Ishikawa (cell line): ENCODE measurements at regions not wholly inside any gene's neighbourhood (a gene's known extent, or its start where the extent isn't known, plus 50 kb on each side); places are given as distances from the start of the nearest gene placed in this dataset.

Experiments
- CEBPB ChIP-seq: IDR thresholded peaks from 2 replicates; pipeline ENCODE4 v1.6.1; 2012
- CREB1 ChIP-seq: IDR thresholded peaks from 2 replicates; pipeline ENCODE4 v1.6.1; 2012; ENCODE audit warnings: low read depth
- EGR1 ChIP-seq: IDR thresholded peaks from 2 replicates; pipeline ENCODE4 v1.6.1; 2012
- EP300 ChIP-seq: IDR thresholded peaks from 2 replicates; pipeline ENCODE4 v1.6.1; 2012; ENCODE audit warnings: borderline replicate concordance
- FOXM1 ChIP-seq: IDR thresholded peaks from 2 replicates; pipeline ENCODE4 v1.6.1; 2012; ENCODE audit warnings: low read depth, borderline replicate concordance
- NFIC ChIP-seq: IDR thresholded peaks from 2 replicates; pipeline ENCODE4 v1.6.1; 2012
- RAD21 ChIP-seq: IDR thresholded peaks from 2 replicates; pipeline ENCODE4 v1.6.1; 2012; ENCODE audit warnings: low read depth
- TAF1 ChIP-seq: IDR thresholded peaks from 2 replicates; pipeline ENCODE4 v1.6.1; 2012; ENCODE audit warnings: low read depth, mild to moderate bottlenecking
- TCF12 ChIP-seq: IDR thresholded peaks from 2 replicates; pipeline ENCODE4 v1.6.1; 2012; ENCODE audit warnings: low read depth
- TEAD4 ChIP-seq: IDR thresholded peaks from 2 replicates; pipeline ENCODE4 v1.6.1; 2012
- YY1 ChIP-seq: IDR thresholded peaks from 2 replicates; pipeline ENCODE4 v1.6.1; 2012; ENCODE audit warnings: low read depth
- ZBTB7A ChIP-seq: IDR thresholded peaks from 2 replicates; pipeline ENCODE4 v1.6.1; 2012; ENCODE audit warnings: low read depth
- TF ChIP-seq, protein P1 (sequence below): IDR thresholded peaks from 2 replicates; pipeline ENCODE4 v1.6.1; 2012
- TF ChIP-seq, protein P2 (sequence below): IDR thresholded peaks from 2 replicates; pipeline ENCODE4 v1.6.1; 2012
- TF ChIP-seq, protein P3 (sequence below): IDR thresholded peaks from 2 replicates; pipeline ENCODE4 v1.6.1; 2012; ENCODE audit warnings: low read depth, mild to moderate bottlenecking

DNA sequence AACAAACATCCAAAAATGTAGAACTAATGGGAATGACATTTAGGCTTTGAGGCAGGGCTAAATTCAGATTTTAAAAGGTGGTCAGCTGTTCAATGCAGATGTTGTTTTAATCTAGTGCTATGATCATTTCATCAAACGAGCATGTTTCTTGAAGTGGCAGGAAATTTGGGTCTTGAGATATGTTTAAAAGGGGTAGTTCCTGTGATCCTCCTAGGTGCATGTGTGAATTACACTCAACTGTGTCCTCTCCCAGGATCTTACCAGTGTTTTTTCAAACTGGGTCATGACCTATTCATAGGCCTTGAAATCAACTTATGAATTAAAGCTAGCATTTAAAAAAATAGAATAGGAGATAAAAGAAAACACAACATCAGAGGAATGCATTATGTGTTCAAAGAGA is 57.4 kb upstream of the ACMSD start:
- TF ChIP-seq TCF12 (no peak), TAF1 (no peak), YY1 (no peak), EP300 (no peak), CEBPB (no peak), TEAD4 (no peak), EGR1 (no peak), FOXM1 (no peak), CREB1 (no peak), NFIC (no peak), ZBTB7A (no peak), RAD21 (no peak)
- TF ChIP-seq, protein P1, sequence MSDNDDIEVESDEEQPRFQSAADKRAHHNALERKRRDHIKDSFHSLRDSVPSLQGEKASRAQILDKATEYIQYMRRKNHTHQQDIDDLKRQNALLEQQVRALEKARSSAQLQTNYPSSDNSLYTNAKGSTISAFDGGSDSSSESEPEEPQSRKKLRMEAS = no peak
- TF ChIP-seq, protein P2, sequence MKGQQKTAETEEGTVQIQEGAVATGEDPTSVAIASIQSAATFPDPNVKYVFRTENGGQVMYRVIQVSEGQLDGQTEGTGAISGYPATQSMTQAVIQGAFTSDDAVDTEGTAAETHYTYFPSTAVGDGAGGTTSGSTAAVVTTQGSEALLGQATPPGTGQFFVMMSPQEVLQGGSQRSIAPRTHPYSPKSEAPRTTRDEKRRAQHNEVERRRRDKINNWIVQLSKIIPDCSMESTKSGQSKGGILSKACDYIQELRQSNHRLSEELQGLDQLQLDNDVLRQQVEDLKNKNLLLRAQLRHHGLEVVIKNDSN = no peak
- TF ChIP-seq, protein P3, sequence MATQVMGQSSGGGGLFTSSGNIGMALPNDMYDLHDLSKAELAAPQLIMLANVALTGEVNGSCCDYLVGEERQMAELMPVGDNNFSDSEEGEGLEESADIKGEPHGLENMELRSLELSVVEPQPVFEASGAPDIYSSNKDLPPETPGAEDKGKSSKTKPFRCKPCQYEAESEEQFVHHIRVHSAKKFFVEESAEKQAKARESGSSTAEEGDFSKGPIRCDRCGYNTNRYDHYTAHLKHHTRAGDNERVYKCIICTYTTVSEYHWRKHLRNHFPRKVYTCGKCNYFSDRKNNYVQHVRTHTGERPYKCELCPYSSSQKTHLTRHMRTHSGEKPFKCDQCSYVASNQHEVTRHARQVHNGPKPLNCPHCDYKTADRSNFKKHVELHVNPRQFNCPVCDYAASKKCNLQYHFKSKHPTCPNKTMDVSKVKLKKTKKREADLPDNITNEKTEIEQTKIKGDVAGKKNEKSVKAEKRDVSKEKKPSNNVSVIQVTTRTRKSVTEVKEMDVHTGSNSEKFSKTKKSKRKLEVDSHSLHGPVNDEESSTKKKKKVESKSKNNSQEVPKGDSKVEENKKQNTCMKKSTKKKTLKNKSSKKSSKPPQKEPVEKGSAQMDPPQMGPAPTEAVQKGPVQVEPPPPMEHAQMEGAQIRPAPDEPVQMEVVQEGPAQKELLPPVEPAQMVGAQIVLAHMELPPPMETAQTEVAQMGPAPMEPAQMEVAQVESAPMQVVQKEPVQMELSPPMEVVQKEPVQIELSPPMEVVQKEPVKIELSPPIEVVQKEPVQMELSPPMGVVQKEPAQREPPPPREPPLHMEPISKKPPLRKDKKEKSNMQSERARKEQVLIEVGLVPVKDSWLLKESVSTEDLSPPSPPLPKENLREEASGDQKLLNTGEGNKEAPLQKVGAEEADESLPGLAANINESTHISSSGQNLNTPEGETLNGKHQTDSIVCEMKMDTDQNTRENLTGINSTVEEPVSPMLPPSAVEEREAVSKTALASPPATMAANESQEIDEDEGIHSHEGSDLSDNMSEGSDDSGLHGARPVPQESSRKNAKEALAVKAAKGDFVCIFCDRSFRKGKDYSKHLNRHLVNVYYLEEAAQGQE = no peak

DNA sequence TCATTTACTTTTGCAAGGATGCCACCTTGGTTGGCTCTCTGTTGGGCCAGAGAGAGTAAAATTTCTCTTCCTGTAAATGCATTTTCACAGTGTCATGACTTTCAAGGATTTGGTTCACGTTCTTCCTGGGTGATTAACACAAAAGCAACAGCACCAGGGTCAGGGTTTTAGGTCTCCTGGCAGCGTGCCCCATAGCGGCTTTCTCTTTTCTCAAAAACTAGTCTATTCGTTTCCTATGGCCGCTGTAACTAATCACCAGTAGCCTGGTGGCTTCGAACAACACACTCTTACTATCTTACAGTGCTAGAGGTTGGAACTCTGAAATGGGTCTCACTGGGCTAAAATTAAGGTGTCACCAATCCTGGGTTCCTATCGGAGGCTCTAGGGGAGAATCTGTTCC is 56.3 kb upstream of the ACMSD start:
- no peak for TF ChIP-seq RAD21
- no peak for TF ChIP-seq TAF1
- TF ChIP-seq EP300 = no peak
- no peak for TF ChIP-seq CEBPB
- TF ChIP-seq EGR1 = no peak
- TF ChIP-seq, protein P1 = no peak
- no peak for TF ChIP-seq YY1
- no peak for TF ChIP-seq FOXM1
- no peak for TF ChIP-seq TCF12
- TF ChIP-seq, protein P3 = no peak
- TF ChIP-seq TEAD4 = no peak
- TF ChIP-seq, protein P2 = no peak
- no peak for TF ChIP-seq CREB1
- no peak for TF ChIP-seq ZBTB7A
- no peak for TF ChIP-seq NFIC

DNA sequence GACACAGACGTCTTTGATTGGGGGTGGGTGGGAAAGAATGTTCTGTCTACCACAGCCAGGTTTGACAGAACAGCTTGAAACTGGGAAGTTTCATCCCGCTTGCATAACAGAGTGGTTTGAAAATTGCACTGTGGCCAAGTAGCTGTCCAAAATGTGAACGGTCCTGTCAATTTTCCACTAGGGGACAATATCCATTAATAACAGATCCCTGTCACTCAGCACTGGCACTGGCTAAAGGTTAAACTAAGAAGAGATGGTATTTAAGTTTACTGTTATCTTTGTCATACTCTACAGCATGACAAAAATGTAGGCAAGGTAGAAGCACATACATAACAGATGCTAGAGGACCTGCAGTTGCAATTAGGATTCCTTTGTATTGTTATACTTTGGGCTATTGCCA is 55.6 kb upstream of the ACMSD start:
- TF ChIP-seq RAD21 (peak; percentile 73), YY1 (no peak)
- TF ChIP-seq, protein P3 = peak; percentile 37; the same call in 1 of the 2 replicates

- TF ChIP-seq, protein P3 = no peak
- no peak for TF ChIP-seq TEAD4
- TF ChIP-seq EP300 = no peak
- TF ChIP-seq FOXM1 = no peak
- TF ChIP-seq TCF12 = no peak
- no peak for TF ChIP-seq EGR1
- TF ChIP-seq, protein P1 = no peak
- no peak for TF ChIP-seq CEBPB
- TF ChIP-seq TAF1 = no peak
- no peak for TF ChIP-seq CREB1
- no peak for TF ChIP-seq ZBTB7A
- TF ChIP-seq YY1 = no peak
- TF ChIP-seq NFIC = no peak
- TF ChIP-seq, protein P2 = no peak
- no peak for TF ChIP-seq RAD21
Measured at GRCh38 chr2:134783912-134784311, 54.5 kb upstream of the ACMSD start.
